ENCODE measurements at regions not wholly inside any gene's neighbourhood (a gene's known extent, or its start where the extent isn't known, plus 50 kb on each side); places are given as distances from the start of the nearest gene placed in this dataset.
"Not testable (repeated sequence)": the region's sequence is repeated elsewhere in the genome, so short reads cannot be mapped to it uniquely, and the experiment has no call there.

GRCh38 chr14:22105006-22105623 is 431.5 kb upstream of the OR4E1 start:
- Histone ChIP-seq H3K4me1 (ENCODE audit: control insufficient read depth in 4 of 4, insufficient read depth in 4 of 4, low read length in 3 of 4) (no peaks in the 10 kb centered on the region), H3K4me3 (ENCODE audit: low read depth in 1 of 3, low read length in 3 of 3) (no peak overlapping the region), H3K9me3 (ENCODE audit: control insufficient read depth in 4 of 4, low read length in 3 of 4) (no peaks in the 10 kb centered on the region), H3K27me3 (ENCODE audit: control insufficient read depth in 4 of 4, insufficient read depth in 4 of 4, low read length in 3 of 4) (no peaks in the 10 kb centered on the region), H3K36me3 (ENCODE audit: control insufficient read depth in 4 of 4, insufficient read depth in 3 of 4, low read depth in 1 of 4, low read length in 3 of 4) (no peaks in the 10 kb centered on the region), H3K27ac (ENCODE audit: low read depth in 1 of 2, low read length in 2 of 2) (no peak overlapping the region), H3K9ac (ENCODE audit: low read depth in 1 of 2, low read length in 2 of 2) (no peak overlapping the region)
- DNase-seq (ENCODE audit: low spot score): no peak
- no peak for TF ChIP-seq SP1 (IDR thresholded peaks at IDR 0.05)
- no peak for TF ChIP-seq GABPA (IDR thresholded peaks at IDR 0.05 in 1 of 2, conservative IDR thresholded peaks at IDR 0.05 in 1 of 2)
- TF ChIP-seq, protein P1, sequence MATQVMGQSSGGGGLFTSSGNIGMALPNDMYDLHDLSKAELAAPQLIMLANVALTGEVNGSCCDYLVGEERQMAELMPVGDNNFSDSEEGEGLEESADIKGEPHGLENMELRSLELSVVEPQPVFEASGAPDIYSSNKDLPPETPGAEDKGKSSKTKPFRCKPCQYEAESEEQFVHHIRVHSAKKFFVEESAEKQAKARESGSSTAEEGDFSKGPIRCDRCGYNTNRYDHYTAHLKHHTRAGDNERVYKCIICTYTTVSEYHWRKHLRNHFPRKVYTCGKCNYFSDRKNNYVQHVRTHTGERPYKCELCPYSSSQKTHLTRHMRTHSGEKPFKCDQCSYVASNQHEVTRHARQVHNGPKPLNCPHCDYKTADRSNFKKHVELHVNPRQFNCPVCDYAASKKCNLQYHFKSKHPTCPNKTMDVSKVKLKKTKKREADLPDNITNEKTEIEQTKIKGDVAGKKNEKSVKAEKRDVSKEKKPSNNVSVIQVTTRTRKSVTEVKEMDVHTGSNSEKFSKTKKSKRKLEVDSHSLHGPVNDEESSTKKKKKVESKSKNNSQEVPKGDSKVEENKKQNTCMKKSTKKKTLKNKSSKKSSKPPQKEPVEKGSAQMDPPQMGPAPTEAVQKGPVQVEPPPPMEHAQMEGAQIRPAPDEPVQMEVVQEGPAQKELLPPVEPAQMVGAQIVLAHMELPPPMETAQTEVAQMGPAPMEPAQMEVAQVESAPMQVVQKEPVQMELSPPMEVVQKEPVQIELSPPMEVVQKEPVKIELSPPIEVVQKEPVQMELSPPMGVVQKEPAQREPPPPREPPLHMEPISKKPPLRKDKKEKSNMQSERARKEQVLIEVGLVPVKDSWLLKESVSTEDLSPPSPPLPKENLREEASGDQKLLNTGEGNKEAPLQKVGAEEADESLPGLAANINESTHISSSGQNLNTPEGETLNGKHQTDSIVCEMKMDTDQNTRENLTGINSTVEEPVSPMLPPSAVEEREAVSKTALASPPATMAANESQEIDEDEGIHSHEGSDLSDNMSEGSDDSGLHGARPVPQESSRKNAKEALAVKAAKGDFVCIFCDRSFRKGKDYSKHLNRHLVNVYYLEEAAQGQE (IDR thresholded peaks at IDR 0.05): no peak
- TF ChIP-seq YY1 (IDR thresholded peaks at IDR 0.05): no peak
- TF ChIP-seq ZBTB33 (IDR thresholded peaks at IDR 0.05): no peak
- TF ChIP-seq TAF1 (conservative IDR thresholded peaks at IDR 0.05): no peak
- no peak for TF ChIP-seq CTCF (IDR thresholded peaks at IDR 0.05; ENCODE audit: low read depth, low read length, missing input control)
- TF ChIP-seq NR2F2 (IDR thresholded peaks at IDR 0.05): no peak
- TF ChIP-seq JUND (IDR thresholded peaks at IDR 0.05): no peak
- TF ChIP-seq FOXA2 (IDR thresholded peaks at IDR 0.05): no peak
- TF ChIP-seq RAD21 (IDR thresholded peaks at IDR 0.05): no peak
- no peak for TF ChIP-seq MAX (IDR thresholded peaks at IDR 0.05)
- no peak for TF ChIP-seq FOXA1 (IDR thresholded peaks at IDR 0.05)
- TF ChIP-seq HNF4A (conservative IDR thresholded peaks at IDR 0.05): no peak
- no peak for TF ChIP-seq HNF4G (IDR thresholded peaks at IDR 0.05)
- no peak for TF ChIP-seq ATF3 (IDR thresholded peaks at IDR 0.05)
- 43% methylated on average over 8 of the region's 8 CpGs for WGBS

GRCh38 chr14:22100764-22101120 is 427.1 kb upstream of the OR4E1 start:
- H3K36me3 ChIP-seq (ENCODE audit: control insufficient read depth in 4 of 4, insufficient read depth in 3 of 4, low read depth in 1 of 4, low read length in 3 of 4); H3K4me3 ChIP-seq (ENCODE audit: low read depth in 1 of 3, low read length in 3 of 3); DNase-seq (ENCODE audit: low spot score); H3K27ac ChIP-seq (ENCODE audit: low read depth in 1 of 2, low read length in 2 of 2); H3K9ac ChIP-seq (ENCODE audit: low read depth in 1 of 2, low read length in 2 of 2); H3K9me3 ChIP-seq (ENCODE audit: control insufficient read depth in 4 of 4, low read length in 3 of 4); H3K27me3 ChIP-seq (ENCODE audit: control insufficient read depth in 4 of 4, insufficient read depth in 4 of 4, low read length in 3 of 4); H3K4me1 ChIP-seq (ENCODE audit: control insufficient read depth in 4 of 4, insufficient read depth in 4 of 4, low read length in 3 of 4): not testable (repeated sequence)
- WGBS: 93% methylated on average over 13 of the region's 13 CpGs

Measured in liver (tissue), 8 donors.